ENCODE measurements at regions not wholly inside any gene's neighbourhood (a gene's known extent, or its start where the extent isn't known, plus 50 kb on each side); places are given as distances from the start of the nearest gene placed in this dataset.

- Histone ChIP-seq H3K27ac (ENCODE audit: low read depth, low read length) (no peak overlapping the region), H3K9me2 (replicated peaks; ENCODE audit: control insufficient read depth, low read length) (no peaks in the 10 kb centered on the region), H3K79me2 (ENCODE audit: control insufficient read depth, low read length) (no peaks in the 10 kb centered on the region), H3K4me2 (ENCODE audit: low read length) (no peak overlapping the region), H3F3A (ENCODE audit: control insufficient read depth, insufficient read depth) (no peaks in the 10 kb centered on the region), H3K27me3 (ENCODE audit: control insufficient read depth, low read length) (no peaks in the 10 kb centered on the region), H3K4me1 (ENCODE audit: control insufficient read depth, low read length) (no peaks in the 10 kb centered on the region), H3K9me3 (ENCODE audit: control insufficient read depth, insufficient read depth, low read length) (no peaks in the 10 kb centered on the region), H4K20me1 (ENCODE audit: control insufficient read depth, insufficient read depth, low read depth, low read length) (no peaks in the 10 kb centered on the region), H3K36me3 (ENCODE audit: control insufficient read depth, low read length) (no peaks in the 10 kb centered on the region), H3K4me3 (ENCODE audit: low read length) (no peak overlapping the region)
- no peak for TF ChIP-seq CTCF (IDR thresholded peaks at IDR 0.05; ENCODE audit: low read depth, low read length, poor library complexity, severe bottlenecking)
- TF ChIP-seq EZH2phosphoT487 (IDR thresholded peaks at IDR 0.05; ENCODE audit: borderline replicate concordance, low read length): no peak
Observed at GRCh38 chr6:167523426-167523825, 198.5 kb downstream of the TTLL2 start.

- Histone ChIP-seq H3K27ac (ENCODE audit: low read depth, low read length) (no peak overlapping the region), H3K9me3 (ENCODE audit: control insufficient read depth, insufficient read depth, low read length) (no peaks in the 10 kb centered on the region), H3F3A (ENCODE audit: control insufficient read depth, insufficient read depth) (no peaks in the 10 kb centered on the region), H3K36me3 (ENCODE audit: control insufficient read depth, low read length) (no peaks in the 10 kb centered on the region), H3K9me2 (replicated peaks; ENCODE audit: control insufficient read depth, low read length) (no peaks in the 10 kb centered on the region), H3K27me3 (ENCODE audit: control insufficient read depth, low read length) (no peaks in the 10 kb centered on the region), H3K79me2 (ENCODE audit: control insufficient read depth, low read length) (no peaks in the 10 kb centered on the region), H4K20me1 (ENCODE audit: control insufficient read depth, insufficient read depth, low read depth, low read length) (no peaks in the 10 kb centered on the region), H3K4me2 (ENCODE audit: low read length) (no peak overlapping the region), H3K4me3 (ENCODE audit: low read length) (no peak overlapping the region), H3K4me1 (ENCODE audit: control insufficient read depth, low read length) (no peaks in the 10 kb centered on the region)
- no peak for TF ChIP-seq EZH2phosphoT487 (IDR thresholded peaks at IDR 0.05; ENCODE audit: borderline replicate concordance, low read length)
- no peak for TF ChIP-seq CTCF (IDR thresholded peaks at IDR 0.05; ENCODE audit: low read depth, low read length, poor library complexity, severe bottlenecking)
Observed at GRCh38 chr6:167524261-167525111, 199.6 kb downstream of the TTLL2 start.

GRCh38 chr6:167525774-167526173 is 200.9 kb downstream of the TTLL2 start:
- H4K20me1 ChIP-seq (ENCODE audit: control insufficient read depth, insufficient read depth, low read depth, low read length): no peaks in the 10 kb centered on the region
- H3K36me3 ChIP-seq (ENCODE audit: control insufficient read depth, low read length): no peaks in the 10 kb centered on the region
- no peaks in the 10 kb centered on the region for H3K4me1 ChIP-seq (ENCODE audit: control insufficient read depth, low read length)
- TF ChIP-seq EZH2phosphoT487 (IDR thresholded peaks at IDR 0.05; ENCODE audit: borderline replicate concordance, low read length) (no peak), CTCF (IDR thresholded peaks at IDR 0.05; ENCODE audit: low read depth, low read length, poor library complexity, severe bottlenecking) (no peak)
- no peaks in the 10 kb centered on the region for H3F3A ChIP-seq (ENCODE audit: control insufficient read depth, insufficient read depth)
- no peaks in the 10 kb centered on the region for H3K9me2 ChIP-seq (replicated peaks; ENCODE audit: control insufficient read depth, low read length)
- H3K4me3 ChIP-seq (ENCODE audit: low read length): no peak overlapping the region
- no peaks in the 10 kb centered on the region for H3K9me3 ChIP-seq (ENCODE audit: control insufficient read depth, insufficient read depth, low read length)
- no peak overlapping the region for H3K4me2 ChIP-seq (ENCODE audit: low read length)
- H3K27me3 ChIP-seq (ENCODE audit: control insufficient read depth, low read length): no peaks in the 10 kb centered on the region
- no peaks in the 10 kb centered on the region for H3K79me2 ChIP-seq (ENCODE audit: control insufficient read depth, low read length)
- no peak overlapping the region for H3K27ac ChIP-seq (ENCODE audit: low read depth, low read length)

All from DOHH2 (cell line).